Right ventricle myocardium superior (tissue), 1 donor: ENCODE measurements at regions not wholly inside any gene's neighbourhood (a gene's known extent, or its start where the extent isn't known, plus 50 kb on each side); places are given as distances from the start of the nearest gene placed in this dataset.
"Not testable (repeated sequence)": the region's sequence is repeated elsewhere in the genome, so short reads cannot be mapped to it uniquely, and the experiment has no call there.

Source experiments
- ATAC-seq: fragments of 200-7000 bp; cut with Tn5 transposase; one replicate; pipeline ENCODE4 v1.9.1; 2020; ENCODE audit warnings: mild to moderate bottlenecking; ENCODE audit not compliant: poor library complexity
- DNase-seq: peaks from one replicate; pipeline ENCODE4 v3.0.0-alpha.2; 2020
- intact Hi-C: fragments of 100-400 bp; cut with DNase I; formaldehyde crosslinking; loops from one replicate; pipeline ENCODE4 v1.11.2; 2022
- donor health status: DM: no; HTN: yes; CAD: no; lungs with severe emphysema.

- intact Hi-C loops, result no loop called here
- no peak for DNase-seq
- ATAC-seq, result no peak
Measured at GRCh38 chr2:198873503-198874471, 584.0 kb downstream of the SATB2 start.

- intact Hi-C loops, result no loop called here
- DNase-seq, result no peak
- no peak for ATAC-seq
Measured at GRCh38 chr2:198863655-198864054, 594.1 kb downstream of the SATB2 start.

GRCh38 chr2:198861080-198861479 is 596.7 kb downstream of the SATB2 start:
- no peak for DNase-seq
- intact Hi-C loops, result no loop called here
- no peak for ATAC-seq

- ATAC-seq, result no peak
- no peak for DNase-seq
- intact Hi-C loops, result no loop called here
Measured at GRCh38 chr2:198857246-198857645, 600.5 kb downstream of the SATB2 start.

GRCh38 chr2:198855746-198856145 is 602.0 kb downstream of the SATB2 start:
- DNase-seq, intact Hi-C loops, ATAC-seq: not testable (repeated sequence)

GRCh38 chr2:198852248-198852647 is 605.5 kb downstream of the SATB2 start:
- DNase-seq, result no peak
- ATAC-seq, result no peak
- intact Hi-C loops, result no loop called here

- intact Hi-C loops, result no loop called here
- DNase-seq (no peak), ATAC-seq (no peak)
Measured at GRCh38 chr2:198825534-198825933, 632.2 kb downstream of the SATB2 start.

GRCh38 chr2:198817536-198817935 is 640.2 kb downstream of the SATB2 start:
- DNase-seq (no peak), ATAC-seq (no peak)
- intact Hi-C loops, result no loop called here

GRCh38 chr2:198815626-198816025 is 642.1 kb downstream of the SATB2 start:
- DNase-seq (no peak), ATAC-seq (no peak)
- intact Hi-C loops, result no loop called here

GRCh38 chr2:198811198-198811597 is 646.5 kb downstream of the SATB2 start:
- intact Hi-C loops, result no loop called here
- ATAC-seq (no peak), DNase-seq (no peak)

GRCh38 chr2:198809976-198810375 is 647.8 kb downstream of the SATB2 start:
- intact Hi-C loops, result no loop called here
- ATAC-seq (no peak), DNase-seq (no peak)

- ATAC-seq, result no peak
- no peak for DNase-seq
- intact Hi-C loops, result no loop called here
Measured at GRCh38 chr2:198807131-198807530, 650.6 kb downstream of the SATB2 start.

GRCh38 chr2:198795419-198795818 is 662.3 kb downstream of the SATB2 start:
- no peak for DNase-seq
- no peak for ATAC-seq
- intact Hi-C loops, result no loop called here

- intact Hi-C loops, result no loop called here
Measured at GRCh38 chr2:198791623-198792022, 666.1 kb downstream of the SATB2 start.

GRCh38 chr2:198788676-198789075 is 669.1 kb downstream of the SATB2 start:
- intact Hi-C loops, result no loop called here
- DNase-seq (no peak), ATAC-seq (no peak)

More at GRCh38 chr2:198791623-198792022, 666.1 kb downstream of the SATB2 start:
- no peak for DNase-seq
- ATAC-seq, result no peak

GRCh38 chr2:198782734-198783133 is 675.0 kb downstream of the SATB2 start:
- no peak for DNase-seq
- intact Hi-C loops, result no loop called here
- ATAC-seq, result no peak

GRCh38 chr2:198776616-198777406 is 680.9 kb downstream of the SATB2 start:
- ATAC-seq (no peak), DNase-seq (no peak)
- intact Hi-C loops, result no loop called here

GRCh38 chr2:198775737-198776136 is 682.0 kb downstream of the SATB2 start:
- no peak for ATAC-seq
- intact Hi-C loops, result no loop called here
- no peak for DNase-seq

- intact Hi-C loops, result no loop called here
- ATAC-seq, result no peak
- no peak for DNase-seq
Measured at GRCh38 chr2:198774576-198774975, 683.2 kb downstream of the SATB2 start.

- no peak for DNase-seq
- intact Hi-C loops, result no loop called here
- no peak for ATAC-seq
Measured at GRCh38 chr2:198767694-198768093, 690.0 kb downstream of the SATB2 start.
